SHP77 (cell line): ENCODE measurements at regions not wholly inside any gene's neighbourhood (a gene's known extent, or its start where the extent isn't known, plus 50 kb on each side); places are given as distances from the start of the nearest gene placed in this dataset.

Source experiments
- DNase-seq, 2 experiments: peaks; one replicate each; lab custom pipeline; 2025; lab: John Stamatoyannopoulos, UW

DNA sequence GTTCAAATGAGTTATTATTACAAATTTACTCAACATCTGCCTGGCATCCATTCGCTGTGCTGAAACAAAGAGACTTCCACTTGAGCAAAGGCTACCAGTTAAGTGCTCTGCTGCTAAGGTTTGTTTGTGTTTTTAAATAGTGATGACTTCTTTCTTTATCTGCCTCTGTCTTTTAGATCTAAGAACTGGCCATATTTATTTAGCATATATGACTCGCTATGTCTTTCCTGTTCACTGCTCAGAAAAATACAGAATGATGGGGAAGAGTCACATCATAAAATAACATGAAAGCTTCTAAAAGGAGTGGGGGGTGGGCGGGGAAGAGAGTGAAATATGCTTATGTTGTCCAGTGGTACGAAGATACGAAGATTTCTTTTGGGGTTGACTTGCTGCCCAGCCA lies 322.2 kb downstream of the GPAT3 start:
- DNase-seq: no peak

DNA sequence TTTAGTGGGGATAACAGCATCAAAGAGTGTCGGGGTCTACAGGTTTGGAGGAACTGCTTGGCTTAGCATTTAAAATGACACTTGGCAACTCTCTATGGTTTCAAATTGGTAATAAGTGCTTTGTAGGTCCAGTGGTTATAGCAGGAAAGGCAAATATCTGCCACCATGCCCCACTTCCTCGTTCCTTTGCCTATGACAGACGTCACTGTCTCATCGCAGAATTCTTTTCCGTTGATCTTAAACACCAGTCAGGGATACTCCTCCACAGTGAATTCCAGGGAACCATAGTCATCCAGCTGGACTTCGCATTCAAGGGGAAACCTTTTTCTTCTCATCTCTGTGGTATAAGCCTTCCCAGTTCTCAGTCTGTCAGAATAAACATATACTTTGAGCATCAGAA lies 319.1 kb downstream of the GPAT3 start:
- DNase-seq: no peak

DNA sequence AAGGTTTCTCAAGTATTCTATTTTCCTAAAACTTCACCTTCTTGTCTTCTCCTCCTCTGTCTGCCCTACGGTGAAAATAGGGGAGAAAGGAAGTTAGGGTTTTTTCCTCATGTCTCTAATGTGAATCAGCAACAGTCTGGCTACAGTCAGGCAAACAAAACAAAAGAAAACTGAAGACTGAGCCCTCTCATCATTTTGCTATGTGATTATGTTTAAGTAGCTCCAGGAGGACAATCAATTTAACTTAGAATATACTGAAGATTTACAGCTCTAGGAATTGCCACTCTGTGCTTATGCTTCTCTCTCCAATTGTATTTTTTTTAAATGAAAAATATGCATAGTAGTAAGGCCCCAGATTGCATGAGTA lies 316.2 kb downstream of the GPAT3 start:
- DNase-seq: no peak

DNA sequence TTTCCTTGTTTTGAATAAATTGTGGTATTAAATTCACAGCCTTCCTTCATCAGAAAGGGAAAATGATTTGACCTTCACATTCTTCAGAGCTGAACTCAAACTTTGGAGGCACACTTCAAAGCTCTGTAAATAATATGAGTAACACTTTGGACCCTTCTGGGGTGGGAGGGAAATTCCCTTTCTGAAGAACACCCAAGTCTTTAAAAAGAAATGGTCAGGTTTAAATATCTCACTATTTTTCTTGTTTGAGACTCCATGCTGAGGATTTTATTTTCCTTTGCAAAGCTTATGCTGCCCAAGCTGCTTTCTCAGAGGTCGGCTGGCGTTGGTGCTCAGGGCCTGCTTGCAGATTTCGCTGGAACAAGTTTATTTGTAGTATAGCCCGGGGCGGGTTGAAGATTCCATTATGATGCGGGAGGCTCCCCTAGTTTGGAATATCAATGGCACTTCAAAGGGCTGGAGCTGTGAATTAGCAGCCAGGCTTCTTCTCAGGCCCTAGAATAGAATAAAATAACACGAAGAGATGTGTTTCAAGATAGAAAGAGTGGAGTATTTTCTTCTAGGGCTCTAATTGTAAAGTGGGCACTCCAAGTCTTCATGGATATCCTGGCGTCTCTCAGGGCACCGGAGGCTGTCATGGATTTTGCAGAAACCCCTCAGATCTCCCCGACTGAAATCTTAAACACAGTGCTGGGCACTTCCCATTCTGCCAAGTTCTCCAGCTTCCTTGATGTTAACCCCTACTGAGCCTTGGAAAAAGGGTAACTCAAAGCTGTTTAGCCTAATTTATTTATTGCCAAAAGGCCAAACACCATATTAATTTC lies 315.6 kb downstream of the GPAT3 start:
- DNase-seq: no peak

DNA sequence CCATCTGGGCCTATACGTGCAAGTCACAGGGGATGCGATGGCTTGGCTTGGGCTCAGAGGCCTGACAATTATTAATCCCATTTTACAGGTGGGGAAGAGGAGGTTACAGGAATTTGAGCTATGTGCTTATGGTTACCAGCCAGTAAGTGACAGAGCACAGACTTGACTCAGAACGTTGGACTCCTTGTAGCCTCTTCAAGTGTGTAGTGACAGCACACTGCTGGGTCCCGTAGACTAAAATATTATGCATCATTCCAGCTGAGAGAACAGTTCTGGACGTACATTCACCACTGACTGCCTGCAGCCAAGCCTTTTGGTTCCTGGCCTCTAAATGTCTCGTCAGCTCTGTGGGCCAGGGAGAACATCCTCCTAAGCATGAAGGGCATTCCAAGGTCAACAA lies 314.5 kb downstream of the GPAT3 start:
- no peak for DNase-seq

DNA sequence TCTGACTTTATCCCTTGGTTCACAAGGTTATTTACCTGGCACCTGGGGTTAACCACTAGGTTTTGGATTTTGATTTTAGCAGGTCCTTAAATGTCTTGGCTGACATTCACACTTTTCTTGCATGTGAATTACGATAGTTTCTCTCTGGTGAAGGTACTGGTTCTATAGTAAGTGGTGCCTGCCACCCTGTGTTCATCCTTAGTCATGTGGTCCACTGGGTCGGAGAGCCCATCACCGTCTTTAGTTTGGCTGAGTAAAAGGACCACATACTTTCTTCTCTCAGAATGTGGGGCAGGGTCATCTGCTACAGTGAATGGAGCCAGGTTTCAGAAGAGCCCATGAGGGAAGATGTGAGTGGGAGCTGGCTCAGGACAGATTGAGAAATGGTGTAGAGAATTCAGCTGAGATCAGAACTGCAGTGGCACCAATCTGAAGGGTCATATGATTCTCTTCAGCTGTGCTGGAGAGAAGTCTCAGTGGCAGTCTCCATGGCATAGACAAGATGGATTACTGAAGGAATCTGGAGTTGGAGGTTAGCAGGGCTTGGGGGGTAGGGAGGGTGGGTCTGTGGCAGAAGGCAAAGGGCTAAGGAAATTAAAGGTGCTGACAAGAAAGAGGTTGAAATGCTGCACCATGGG lies 310.4 kb downstream of the GPAT3 start:
- no peak for DNase-seq

DNA sequence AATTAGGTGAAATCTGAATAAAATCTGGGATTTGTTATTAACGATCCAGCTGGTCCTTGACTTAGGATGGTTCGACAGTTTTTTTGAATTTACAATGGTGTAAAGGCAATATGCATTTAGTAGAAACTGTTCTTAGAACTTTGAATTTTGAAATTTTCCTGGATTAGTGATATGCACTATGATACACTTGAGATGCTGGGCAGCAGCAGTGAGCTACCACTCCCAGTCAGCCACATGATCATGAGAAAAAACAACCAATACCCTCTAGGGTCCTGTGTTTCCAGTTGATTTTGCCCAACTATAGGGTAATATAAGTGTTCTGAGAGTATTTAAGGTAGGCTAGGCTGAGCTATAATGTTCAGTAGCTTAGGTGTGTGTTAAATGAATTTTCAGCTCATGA lies 303.7 kb downstream of the GPAT3 start:
- no peak for DNase-seq

DNA sequence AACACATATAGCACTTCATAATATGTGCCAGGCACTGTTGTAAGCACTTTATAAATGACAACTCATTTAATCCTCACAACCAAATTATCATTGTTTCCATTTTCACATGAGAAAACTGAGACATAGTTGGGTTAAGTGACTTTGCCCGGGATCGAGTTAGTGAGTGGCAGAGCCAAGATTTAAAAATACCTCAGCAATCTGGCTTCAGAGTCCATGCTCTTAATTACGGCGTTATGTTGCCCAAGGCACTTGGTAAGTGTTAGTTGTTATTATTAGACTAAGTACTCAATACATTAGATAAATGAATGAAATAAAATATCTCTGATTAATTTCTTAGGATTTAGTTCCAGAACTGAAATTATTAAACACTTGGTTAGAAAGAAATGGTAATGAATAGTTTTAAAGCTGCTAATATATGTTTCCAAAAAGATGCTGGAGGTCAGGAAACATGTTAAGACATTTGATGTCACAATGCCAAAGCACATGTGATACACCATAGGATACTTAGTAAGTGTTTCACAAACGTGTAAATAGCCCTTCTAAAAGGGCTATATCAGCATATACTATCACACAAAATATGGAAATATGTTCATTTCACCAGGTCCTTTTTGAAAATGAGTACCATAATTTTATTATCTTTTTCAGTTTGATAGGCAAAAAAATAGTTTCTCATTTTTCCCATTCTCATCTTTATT lies 301.9 kb downstream of the GPAT3 start:
- DNase-seq: no peak

DNA sequence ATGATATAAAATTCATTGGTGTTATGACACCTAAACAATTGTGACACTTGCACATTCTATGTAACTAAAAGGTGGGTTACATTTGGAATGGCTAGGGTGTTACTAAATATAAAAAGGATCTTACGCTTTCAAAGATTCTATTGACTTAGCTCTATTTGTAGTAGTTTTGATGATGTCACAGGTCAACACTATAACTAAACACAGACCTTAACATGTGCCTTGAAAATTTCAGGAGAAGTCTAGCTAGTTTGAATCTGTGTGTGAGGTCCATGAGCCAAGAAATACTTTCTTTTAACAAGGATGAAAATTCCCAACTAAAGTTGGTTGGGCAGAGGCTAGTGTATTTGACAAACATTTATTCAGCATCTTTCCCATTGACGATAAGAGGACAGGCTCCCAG lies 298.0 kb downstream of the GPAT3 start:
- DNase-seq: no peak

DNA sequence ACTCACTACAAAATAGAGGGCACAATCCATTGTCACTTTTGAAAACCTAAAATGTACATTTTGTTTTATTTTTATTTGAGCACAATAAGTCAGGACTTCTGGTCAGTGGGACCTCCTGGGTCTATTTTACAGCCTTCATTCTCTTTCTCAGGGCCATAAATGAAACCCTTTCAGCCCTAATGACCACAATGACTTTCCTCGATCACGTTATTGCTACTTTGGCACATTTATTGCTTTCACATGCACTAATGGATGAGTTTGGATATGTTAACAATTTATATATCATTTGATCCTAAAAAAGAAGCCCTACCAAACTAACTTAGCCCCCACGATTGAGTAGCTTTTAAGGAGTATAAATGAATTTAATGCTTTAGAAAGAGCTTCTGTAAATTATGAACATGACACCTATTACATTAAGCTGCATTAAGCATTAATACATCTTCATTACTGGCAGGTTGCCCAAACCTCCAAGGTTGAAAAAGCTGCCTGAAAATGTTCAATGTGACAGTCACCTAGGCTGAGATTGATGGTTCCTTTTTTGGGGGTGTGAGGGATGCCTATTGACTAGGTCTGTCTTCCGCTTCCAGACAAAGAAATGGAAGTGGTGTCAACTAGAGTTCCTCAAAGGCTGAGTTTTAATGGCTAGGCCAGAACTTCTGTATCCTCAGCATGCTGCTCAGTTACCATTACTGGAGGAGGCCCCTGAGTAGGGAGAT lies 296.4 kb downstream of the GPAT3 start:
- DNase-seq: no peak

DNA sequence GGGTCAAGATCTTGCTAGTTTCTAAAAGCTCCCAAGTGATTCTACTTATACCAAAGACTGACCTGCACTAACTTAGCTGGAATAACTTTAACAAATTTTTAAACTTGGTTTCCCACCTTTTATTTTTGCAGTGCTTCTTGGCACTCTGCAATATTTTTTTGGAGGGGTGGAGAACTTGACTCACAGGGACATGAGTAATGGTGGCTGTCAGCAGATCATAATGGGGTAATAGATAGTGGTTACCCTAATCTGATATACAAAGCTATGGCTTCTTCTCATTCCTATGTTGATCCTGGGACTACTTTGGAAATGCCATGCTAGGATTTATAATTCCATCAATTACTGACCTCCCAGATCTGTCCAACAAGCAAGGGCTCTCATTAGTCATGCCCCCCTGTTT lies 295.7 kb downstream of the GPAT3 start:
- no peak for DNase-seq

DNA sequence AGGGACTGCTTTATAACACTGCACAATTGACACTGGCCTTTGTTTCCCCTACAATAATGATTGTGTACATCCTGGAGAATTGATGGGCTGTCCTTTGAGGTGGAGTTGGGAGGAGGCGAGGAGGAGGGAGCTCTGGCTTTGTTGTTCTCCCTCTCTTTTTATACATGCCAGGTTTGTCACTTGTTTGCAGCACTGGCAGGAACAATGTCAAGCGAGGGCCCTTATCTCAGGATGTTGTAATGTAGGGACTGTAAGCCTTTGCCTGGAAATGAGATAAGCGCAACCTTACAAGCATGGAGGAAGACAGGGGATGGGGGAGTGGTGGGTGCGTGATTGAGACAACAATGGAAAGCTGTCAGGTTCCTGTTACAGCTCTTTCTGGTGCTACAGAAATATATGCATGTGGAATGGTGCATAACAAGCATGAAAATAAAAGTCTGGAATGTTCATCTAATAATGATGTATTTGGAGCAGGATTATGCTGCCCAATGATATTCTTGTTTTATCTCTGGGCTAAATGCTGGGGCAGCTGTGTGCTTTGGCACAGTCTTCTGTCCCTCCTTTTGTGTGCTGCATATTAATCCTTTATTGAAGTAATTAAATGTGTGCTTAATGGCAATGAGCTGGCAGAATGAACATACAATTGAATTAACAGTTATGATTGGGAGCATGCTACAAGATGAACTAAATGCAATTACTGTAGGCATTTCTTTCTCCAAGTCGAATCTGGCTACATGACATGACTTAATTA lies 294.4 kb downstream of the GPAT3 start:
- DNase-seq: no peak

DNA sequence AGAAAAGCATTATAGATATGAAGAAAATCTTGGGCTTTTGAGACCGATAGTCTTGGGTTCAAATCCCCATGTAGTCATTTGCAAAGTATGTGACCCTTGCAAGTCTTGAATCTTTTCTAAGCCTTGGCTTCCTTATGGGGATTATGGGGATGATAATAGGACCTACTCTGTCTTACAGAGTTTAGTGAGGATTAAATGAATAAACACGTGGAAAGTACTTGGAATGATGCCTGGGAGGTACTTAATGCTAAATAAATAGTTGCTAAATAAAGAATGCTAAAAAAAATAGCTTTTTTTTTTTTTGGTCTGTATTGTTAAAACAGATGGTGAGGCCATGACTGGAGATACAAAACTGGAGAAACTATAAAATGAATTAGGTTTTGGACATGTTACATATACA lies 292.7 kb downstream of the GPAT3 start:
- no peak for DNase-seq

DNA sequence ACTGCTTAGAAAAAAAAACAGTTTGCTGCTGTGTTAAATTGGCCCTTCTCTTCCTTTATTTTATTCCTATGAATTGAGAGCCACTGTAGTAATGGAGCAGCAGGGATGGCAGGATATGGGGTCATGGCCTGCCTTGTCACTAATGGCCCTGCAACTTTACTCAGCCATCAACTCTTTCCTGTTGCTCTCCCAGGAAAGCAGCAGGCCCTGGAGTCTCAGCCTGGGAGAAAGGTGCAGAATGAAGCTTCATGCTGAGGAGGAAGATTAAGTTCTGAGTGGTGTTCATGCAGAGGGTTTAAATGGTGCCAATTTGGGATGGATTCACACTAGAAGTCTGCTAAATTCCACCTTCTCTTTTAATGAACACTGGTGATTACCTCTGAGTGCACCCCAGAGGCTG lies 285.6 kb downstream of the GPAT3 start:
- no peak for DNase-seq

DNA sequence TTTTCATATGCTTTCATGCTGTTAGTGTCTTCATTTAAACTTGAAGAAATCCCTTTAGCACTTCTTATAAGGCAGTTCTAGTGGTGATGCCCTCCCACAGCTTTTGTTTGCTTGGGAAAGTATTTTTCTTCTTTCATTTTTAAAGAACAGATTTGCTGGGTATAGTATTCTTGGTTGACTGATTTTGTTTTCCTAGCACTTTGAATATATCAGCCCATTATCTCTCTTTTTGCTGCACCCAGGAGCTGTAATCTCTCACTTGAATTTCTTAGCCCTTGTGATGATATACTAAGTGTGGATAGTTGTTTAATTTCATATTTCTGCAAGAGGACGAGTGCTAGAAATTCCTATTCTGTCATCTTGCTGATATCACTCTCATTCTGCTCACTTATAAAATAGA lies 283.7 kb downstream of the GPAT3 start:
- no peak for DNase-seq

DNA sequence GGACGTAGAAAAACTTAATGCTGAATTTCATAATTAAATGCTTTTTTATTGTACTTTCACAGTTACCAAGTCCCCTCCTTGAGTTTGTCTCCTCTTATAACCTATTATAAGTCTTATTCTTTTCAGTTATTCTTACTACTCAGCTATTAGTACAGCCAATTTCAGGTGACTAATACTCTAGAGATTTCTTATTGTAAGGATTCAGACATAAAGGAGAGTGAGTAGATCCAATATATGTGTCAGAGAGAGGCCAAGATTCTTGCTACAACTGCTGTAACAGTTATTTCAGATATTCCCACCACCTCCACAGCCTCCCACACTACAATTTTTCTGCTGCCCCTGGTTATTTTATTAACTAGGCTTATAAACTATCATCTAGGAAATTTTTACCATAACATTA lies 274.5 kb downstream of the GPAT3 start:
- DNase-seq: no peak

DNA sequence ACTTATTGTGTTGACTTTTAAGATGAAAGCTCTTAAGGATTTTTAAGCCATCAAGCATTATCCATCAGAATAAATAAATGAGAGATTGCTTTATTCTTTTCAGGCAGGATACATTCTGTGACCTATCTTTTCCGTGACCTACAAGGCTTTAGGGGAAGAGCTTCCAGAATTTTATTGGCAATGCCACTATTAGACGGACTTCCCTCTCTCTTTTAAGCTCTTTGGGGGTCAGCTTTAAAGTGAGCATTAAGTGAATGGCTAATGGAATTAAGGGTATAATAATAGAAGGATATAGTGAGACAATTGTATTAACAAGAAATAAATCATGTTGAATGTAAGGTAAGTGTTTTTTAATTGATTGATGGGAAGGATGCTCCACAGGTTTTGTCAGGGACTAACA lies 273.7 kb downstream of the GPAT3 start:
- DNase-seq: no peak

DNA sequence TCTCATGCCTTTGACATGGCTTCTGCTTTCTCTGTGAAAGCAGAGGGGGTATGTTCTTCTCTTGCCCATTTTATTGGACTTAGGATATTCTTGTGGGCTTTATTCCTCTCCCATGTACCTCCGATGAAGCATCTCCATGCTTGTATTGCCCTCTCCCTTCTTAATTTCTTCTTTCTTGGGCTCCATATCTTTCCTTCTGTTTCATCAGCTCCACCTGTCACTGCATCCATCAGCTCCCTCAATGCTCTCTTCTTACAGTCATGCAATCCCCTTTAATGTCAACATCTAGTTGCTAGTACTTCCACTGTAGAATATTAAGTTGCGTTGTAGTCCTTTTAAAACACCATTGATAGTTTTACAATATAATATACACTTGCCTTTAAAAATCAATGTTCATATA lies 257.6 kb downstream of the GPAT3 start:
- no peak for DNase-seq

DNA sequence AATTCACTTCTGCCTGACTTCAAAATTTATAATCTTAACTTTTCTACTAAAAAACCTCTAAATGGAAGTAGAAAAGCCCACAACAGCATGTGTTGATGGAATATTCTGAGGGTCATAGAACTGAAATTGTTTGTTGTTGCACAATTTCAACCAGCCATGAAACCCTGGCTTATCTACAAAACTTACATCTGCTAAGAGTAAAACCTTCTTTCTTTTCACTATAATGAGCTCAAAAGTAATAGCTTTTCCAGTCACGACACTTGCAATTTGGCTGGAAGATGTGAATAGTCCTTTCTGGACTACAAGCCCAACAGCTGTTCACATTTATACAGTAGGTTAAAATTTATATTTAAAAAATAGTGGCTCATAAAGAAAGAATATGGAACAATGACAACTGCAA lies 250.0 kb downstream of the GPAT3 start:
- DNase-seq: no peak

DNA sequence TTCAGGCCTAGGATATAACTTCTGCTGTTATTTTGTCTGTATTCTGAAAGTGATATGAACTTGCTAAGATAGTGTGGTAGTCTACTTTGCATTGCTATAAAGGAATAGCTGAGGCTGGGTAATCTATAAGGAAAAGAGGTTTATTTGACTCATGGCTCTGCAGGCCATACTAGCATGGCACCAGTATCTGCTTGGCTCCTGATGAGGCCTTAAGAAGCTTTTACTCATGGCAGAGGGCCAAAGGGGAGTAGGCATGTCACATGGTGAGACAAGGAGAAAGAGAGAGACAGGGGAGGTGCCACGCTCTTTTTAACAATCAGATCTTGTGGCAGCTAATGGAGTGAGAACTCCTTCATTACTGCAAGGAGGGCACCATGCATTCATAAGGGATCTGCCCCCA lies 247.3 kb downstream of the GPAT3 start:
- DNase-seq: no peak

DNA sequence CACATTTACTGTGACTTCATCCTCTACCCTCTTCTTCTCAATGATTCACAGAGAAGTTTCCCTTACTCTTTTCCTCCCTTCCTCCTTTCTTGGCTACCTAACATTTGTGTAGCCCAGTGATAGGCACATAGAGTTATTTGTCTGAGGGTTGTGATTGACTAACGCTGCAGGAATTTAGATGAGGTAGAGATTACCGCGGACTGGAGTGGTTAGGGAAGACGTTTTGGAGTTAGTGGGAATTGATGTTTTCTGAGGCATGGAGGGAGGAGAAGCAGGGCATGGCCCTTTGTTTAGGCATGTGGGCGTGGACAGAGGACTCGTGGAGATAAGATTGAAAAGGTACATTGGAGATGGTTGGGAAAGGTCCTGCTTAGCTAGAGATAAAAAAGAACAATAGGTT lies 246.7 kb downstream of the GPAT3 start:
- no peak for DNase-seq

DNA sequence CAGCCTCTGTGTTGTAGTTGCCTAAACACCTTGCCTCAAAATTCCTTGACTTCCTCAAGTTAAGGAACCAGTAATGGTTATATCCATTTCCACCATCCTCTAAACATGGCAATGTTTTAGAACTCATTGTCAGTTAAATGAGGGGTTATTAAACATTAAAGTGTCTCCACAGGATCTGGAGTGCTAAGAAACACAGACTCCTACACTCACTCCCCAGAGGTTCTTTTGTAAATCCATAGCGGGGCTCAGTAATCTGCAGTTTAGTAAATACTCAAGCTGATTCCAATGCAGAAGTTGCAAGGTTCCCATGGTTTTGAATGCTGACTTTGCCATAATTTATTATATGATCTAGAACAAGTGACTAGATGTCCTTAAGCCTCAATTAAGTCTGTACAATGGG lies 245.5 kb downstream of the GPAT3 start:
- no peak for DNase-seq
